Skeletal muscle tissue (tissue), 3 donors: ENCODE measurements at regions not wholly inside any gene's neighbourhood (a gene's known extent, or its start where the extent isn't known, plus 50 kb on each side); places are given as distances from the start of the nearest gene placed in this dataset.

Experiments
- H3K27ac ChIP-seq: one replicate; pipeline ENCODE4 v1.7.0; 2013; ENCODE audit warnings: mild to moderate bottlenecking, low read depth, low read length, inconsistent platforms
- H3K27me3 ChIP-seq, 3 donors: one replicate each; pipeline ENCODE4 v1.7.0; 2013; ENCODE audit warnings: low read length in 3 of 3; ENCODE audit not compliant: control insufficient read depth in 3 of 3, insufficient read depth in 3 of 3
- H3K36me3 ChIP-seq, 3 donors: one replicate each; pipeline ENCODE4 v1.7.0; 2013; ENCODE audit warnings: low read length in 3 of 3; ENCODE audit not compliant: control insufficient read depth in 3 of 3, insufficient read depth in 3 of 3
- H3K4me1 ChIP-seq, 3 donors: one replicate each; pipeline ENCODE4 v1.7.0; 2013; ENCODE audit warnings: low read length in 3 of 3, mild to moderate bottlenecking in 3 of 3; ENCODE audit not compliant: control insufficient read depth in 3 of 3, insufficient read depth in 3 of 3
- H3K4me3 ChIP-seq, 3 donors: one replicate each; pipeline ENCODE4 v1.7.0; 2013; ENCODE audit warnings: low read length in 3 of 3
- H3K9ac ChIP-seq, 3 donors: one replicate each; pipeline ENCODE4 v1.7.0; 2013; ENCODE audit warnings: low read length in 3 of 3, mild to moderate bottlenecking in 3 of 3, moderate library complexity in 2 of 3, low read depth in 1 of 3
- H3K9me3 ChIP-seq, 3 donors: one replicate each; pipeline ENCODE4 v1.7.0; 2013; ENCODE audit warnings: low read length in 3 of 3; ENCODE audit not compliant: control insufficient read depth in 3 of 3
- donor health status: Osteomylitis.

DNA sequence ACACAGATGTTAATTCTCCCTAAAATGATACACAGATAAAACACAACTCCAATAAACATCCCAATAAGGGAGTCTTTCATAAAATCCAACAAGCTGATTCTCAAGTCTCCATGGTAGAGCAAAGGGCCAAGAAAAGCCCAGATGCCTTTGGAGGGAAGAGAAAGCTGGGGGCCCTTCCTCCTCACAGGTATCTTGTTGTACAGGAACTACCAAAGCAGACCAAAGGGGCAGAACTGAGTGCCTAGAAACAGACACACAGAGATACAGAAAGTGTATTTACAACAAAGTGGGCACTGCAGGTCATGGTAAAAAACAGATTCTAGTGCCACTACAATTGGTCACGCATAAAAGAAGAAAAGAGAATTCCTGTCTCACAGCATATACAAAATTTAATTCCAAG, 87.2 kb upstream of the NSMCE3 start:
- peaks cover 0 to 3% (median 0%) of the 10 kb centered on the region in 3 donors for H3K27me3 ChIP-seq
- H3K36me3 ChIP-seq = no peaks in the 10 kb centered on the region
- no peaks in the 10 kb centered on the region for H3K4me1 ChIP-seq

DNA sequence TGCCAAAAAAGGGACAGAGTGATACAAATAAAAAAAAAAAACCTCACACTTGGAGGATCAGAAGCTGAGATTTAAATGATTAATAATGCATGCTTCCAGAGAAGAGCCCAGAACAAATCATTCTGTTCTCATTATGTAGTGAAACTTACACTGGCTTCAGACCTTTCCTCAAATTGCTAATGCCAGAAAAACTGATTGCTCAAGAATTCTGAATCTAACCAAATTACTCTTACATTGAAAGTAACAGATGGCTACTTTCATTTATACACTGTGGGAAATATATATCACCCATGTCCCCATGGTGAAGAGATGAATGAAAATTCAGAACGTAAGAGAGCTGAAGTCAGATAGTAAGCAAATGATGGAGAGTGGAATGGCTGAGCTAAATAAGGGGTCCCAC, 85.9 kb upstream of the NSMCE3 start:
- no peaks in the 10 kb centered on the region for H3K36me3 ChIP-seq
- peaks cover 0 to 3% (median 0%) of the 10 kb centered on the region in 3 donors for H3K27me3 ChIP-seq
- H3K4me3 ChIP-seq = no peak overlapping the region
- no peaks in the 10 kb centered on the region for H3K9me3 ChIP-seq
- H3K27ac ChIP-seq = no peak overlapping the region
- no peak overlapping the region for H3K9ac ChIP-seq
- no peaks in the 10 kb centered on the region for H3K4me1 ChIP-seq

More for the DNA sequence above, 87.2 kb upstream of the NSMCE3 start:
- Histone ChIP-seq H3K27ac (no peak overlapping the region), H3K9me3 (no peaks in the 10 kb centered on the region), H3K4me3 (no peak overlapping the region), H3K9ac (no peak overlapping the region)

DNA sequence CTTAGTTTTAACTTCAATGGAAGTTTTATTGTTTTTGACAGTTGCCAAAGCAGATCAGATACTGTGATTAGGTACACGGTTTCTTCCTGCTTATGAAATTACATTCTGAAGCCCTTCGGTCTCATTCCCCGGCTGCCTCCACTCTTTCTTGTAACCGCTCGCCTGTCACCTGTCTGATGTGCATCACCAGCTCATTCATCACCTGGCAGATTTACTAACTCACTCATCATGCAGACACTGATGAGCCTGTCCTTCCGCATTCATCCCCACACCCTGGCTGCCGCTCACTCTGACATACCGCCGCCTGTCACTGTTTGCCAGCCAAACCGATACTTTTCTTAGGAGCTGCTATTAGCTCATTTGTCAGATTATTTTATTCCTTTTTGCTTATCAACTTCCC, 82.8 kb upstream of the NSMCE3 start:
- Histone ChIP-seq H3K27me3 (peaks cover 0 to 8% (median 5%) of the 10 kb centered on the region in 3 donors), H3K4me1 (peaks cover 0 to 5% (median 0%) of the 10 kb centered on the region in 3 donors), H3K9me3 (no peaks in the 10 kb centered on the region), H3K27ac (no peak overlapping the region), H3K9ac (no peak overlapping the region), H3K4me3 (no peak overlapping the region), H3K36me3 (no peaks in the 10 kb centered on the region)

DNA sequence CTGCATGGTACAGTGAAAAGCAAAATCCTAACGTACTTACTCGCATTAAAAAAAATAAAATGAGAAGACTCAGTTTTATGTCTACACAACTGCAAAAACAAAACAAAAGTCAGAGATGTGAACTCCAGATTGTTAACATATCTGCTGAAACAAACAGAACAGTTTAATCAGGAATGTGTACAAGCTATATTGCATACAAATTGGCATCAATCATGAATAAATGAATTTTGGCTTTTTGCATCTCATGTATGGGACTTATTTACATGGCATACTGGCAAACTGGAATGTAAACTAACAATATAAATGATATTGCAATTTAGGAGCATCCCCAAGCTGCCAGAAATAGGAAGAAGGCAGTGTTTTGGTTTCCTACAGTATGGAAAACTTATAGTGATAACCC, 79.6 kb upstream of the NSMCE3 start:
- no peak overlapping the region for H3K4me3 ChIP-seq
- no peaks in the 10 kb centered on the region for H3K9me3 ChIP-seq
- no peak overlapping the region for H3K27ac ChIP-seq
- peaks cover 0 to 5% (median 0%) of the 10 kb centered on the region in 3 donors for H3K4me1 ChIP-seq
- H3K27me3 ChIP-seq = peaks cover 0 to 10% (median 5%) of the 10 kb centered on the region in 3 donors
- no peak overlapping the region for H3K9ac ChIP-seq
- no peaks in the 10 kb centered on the region for H3K36me3 ChIP-seq

DNA sequence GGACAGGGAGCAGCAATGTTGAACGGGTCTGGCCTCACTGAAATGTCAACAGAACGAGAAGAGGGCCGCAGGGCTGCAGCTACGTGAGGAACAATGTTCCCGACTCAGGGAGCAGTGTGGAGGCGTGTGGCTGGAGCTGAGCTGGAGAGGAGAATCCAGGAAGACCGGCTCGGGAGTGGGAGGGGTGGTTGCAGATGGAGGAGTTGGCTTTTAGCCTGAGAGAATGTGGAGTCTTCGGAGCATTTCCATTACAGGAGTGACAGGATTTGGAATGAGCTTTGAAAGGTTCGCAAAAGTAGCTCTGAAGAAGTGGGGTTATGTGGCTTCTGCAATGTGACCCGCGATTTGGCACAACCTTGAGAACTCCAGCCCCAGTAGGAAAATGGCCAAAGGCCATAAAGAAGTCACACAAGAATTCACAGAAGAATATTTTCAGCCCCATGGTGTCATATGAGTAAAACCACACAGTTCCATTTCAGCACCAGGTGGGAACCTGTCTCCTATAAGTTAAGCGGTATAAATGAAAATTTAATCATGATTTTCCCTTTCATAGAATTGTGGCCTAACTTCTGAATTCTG, 78.8 kb upstream of the NSMCE3 start:
- Histone ChIP-seq H3K4me3 (no peak overlapping the region), H3K27ac (no peak overlapping the region), H3K4me1 (peaks cover 0 to 5% (median 0%) of the 10 kb centered on the region in 3 donors), H3K9ac (no peak overlapping the region), H3K9me3 (no peaks in the 10 kb centered on the region), H3K36me3 (no peaks in the 10 kb centered on the region), H3K27me3 (peaks cover 0 to 7% (median 5%) of the 10 kb centered on the region in 3 donors)

DNA sequence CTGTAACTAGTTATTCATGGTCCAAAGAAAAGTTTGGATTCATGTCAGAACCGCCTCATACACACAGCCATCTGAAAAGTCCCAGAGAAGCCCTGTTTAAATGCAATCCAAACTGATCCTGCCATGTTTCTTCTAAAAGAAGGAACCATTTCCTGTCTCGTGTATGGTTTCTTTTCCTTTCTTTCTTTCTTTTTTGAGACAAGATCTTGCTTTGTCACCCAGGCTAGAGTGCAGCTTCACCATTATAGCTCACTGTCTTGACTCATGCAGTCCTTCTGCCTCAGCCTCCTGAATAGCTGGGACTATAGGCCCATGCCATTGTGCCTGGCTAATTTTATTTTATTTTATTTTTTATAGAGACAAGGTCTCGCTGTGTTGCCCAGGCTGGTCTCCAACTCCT, 77.4 kb upstream of the NSMCE3 start:
- no peak overlapping the region for H3K9ac ChIP-seq
- peaks cover 0 to 7% (median 5%) of the 10 kb centered on the region in 3 donors for H3K27me3 ChIP-seq
- no peaks in the 10 kb centered on the region for H3K9me3 ChIP-seq
- H3K36me3 ChIP-seq = no peaks in the 10 kb centered on the region
- peaks cover 0 to 5% (median 0%) of the 10 kb centered on the region in 3 donors for H3K4me1 ChIP-seq
- H3K27ac ChIP-seq = no peak overlapping the region
- H3K4me3 ChIP-seq = no peak overlapping the region

DNA sequence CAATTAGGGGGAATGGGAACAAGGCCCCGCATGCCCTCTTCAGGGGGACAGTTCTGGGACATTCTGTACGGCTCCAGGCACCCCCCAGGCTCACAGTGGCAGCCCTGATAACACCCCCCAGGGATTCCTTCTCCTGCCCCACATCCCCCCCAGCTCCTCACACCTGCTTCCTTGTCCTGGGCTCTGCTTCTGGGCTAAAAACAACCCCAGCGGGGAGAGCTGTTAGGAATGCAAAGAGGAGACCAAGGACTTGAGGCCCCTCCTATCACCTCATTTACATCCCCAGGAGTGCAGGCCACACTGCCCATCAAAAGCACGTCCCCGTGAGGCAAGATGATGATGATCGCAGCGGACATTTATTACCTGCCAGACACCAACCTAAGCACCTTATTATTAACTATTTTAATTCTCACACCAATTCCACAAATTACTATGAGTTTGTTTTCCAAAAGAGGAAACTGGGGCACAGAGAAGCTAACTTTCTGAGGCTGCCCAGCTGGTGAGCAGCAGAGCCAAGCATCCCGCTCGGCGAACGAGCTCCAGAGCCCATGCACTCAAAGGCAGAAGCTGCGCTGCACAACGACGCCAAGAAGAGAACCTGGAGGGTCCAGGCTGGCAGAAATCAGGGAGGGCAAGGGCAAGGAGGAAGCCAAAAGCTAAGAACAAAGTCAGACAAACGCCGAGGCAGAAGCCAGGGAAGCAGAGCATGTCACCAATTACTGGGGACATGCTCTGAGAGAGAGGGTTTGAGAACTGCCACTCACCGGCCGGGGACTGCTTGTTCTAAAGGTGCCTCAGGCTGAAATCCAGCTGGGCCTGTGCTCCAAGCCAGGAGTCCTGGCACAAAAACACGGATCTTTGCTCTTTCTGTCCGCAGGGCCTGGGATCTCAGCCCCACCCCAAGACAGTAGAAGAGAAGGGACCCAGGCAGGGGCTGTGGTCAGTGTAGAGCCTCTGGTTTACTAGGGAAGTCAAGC, 76.2 kb upstream of the NSMCE3 start:
- H3K36me3 ChIP-seq = no peaks in the 10 kb centered on the region
- H3K4me3 ChIP-seq = no peak overlapping the region
- H3K9ac ChIP-seq = no peak overlapping the region
- H3K27ac ChIP-seq = no peak overlapping the region
- H3K4me1 ChIP-seq = peaks cover 0 to 5% (median 0%) of the 10 kb centered on the region in 3 donors
- H3K27me3 ChIP-seq = peaks cover 0 to 7% (median 5%) of the 10 kb centered on the region in 3 donors
- H3K9me3 ChIP-seq = peaks cover 0 to 2% (median 0%) of the 10 kb centered on the region in 3 donors

DNA sequence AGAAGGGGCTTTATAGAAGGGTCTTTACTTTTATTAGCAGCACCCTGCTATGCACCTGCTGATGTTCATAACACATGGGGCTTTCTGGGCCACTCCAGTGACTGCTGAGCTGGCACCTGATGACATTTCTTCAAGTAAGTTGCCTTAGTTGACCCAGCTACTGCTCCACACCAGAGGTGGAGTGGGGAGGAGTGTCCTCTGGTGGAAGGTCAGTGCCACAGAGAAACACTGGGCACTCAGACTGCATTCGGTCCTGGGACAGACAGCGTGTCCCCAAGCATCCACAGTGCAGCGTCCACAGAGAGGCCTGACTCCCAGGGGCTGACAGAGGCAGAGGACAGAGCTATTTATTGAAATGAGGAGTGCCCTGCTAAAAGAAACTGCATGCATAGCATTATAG, 74.9 kb upstream of the NSMCE3 start:
- peaks cover 0 to 2% (median 0%) of the 10 kb centered on the region in 3 donors for H3K9me3 ChIP-seq
- H3K4me1 ChIP-seq = peaks cover 0 to 5% (median 0%) of the 10 kb centered on the region in 3 donors
- H3K36me3 ChIP-seq = no peaks in the 10 kb centered on the region
- peaks cover 0 to 7% (median 5%) of the 10 kb centered on the region in 3 donors for H3K27me3 ChIP-seq
- no peak overlapping the region for H3K9ac ChIP-seq
- no peak overlapping the region for H3K4me3 ChIP-seq
- H3K27ac ChIP-seq = no peak overlapping the region

DNA sequence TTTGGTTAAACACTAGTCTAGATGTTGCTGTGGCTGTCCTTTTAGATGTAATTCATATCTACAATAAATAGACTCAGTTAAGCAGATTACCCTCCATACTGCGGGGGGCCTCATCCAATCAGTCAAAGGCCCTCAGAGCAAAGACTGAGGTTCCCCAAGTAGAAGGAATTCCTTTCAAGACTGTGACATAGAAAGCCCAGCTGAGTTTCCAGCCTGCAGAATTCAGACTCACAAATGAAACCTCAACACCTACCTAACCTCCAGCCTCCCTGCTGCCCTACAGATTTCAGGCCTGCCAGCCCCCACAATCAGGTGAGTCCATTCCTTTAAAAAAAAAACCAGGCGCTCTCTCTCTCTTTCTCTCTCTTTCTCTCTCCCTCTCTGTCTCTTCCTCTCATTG, 73.6 kb upstream of the NSMCE3 start:
- Histone ChIP-seq H3K4me1 (peaks cover 0 to 4% (median 0%) of the 10 kb centered on the region in 3 donors), H3K9ac (no peak overlapping the region), H3K27ac (no peak overlapping the region), H3K36me3 (no peaks in the 10 kb centered on the region), H3K4me3 (no peak overlapping the region), H3K9me3 (peaks cover 0 to 2% (median 0%) of the 10 kb centered on the region in 3 donors), H3K27me3 (peaks cover 0 to 7% (median 3%) of the 10 kb centered on the region in 3 donors)

DNA sequence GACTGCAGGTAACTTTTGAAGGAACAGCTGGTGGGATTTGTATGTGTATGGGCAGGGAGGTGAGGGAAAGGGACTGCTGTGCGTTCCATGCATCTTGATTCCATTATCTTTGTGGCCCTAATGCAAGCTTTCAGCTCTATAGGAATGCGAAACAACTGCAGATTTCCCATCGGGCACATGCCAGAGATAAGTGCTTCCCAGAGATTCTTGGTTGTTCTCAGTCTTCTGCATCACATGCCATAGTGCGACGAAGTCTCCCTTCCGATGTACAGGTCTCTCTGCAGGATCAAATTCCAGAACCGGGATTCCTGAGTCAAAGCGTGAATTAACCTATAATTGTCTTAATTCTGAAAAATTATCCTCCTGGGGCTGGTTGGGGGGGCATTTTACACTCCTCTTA, 72.6 kb upstream of the NSMCE3 start:
- Histone ChIP-seq H3K9ac (no peak overlapping the region), H3K4me3 (no peak overlapping the region), H3K36me3 (no peaks in the 10 kb centered on the region), H3K27ac (no peak overlapping the region), H3K9me3 (peaks cover 0 to 2% (median 0%) of the 10 kb centered on the region in 3 donors), H3K27me3 (peaks cover 0 to 2% (median 0%) of the 10 kb centered on the region in 3 donors), H3K4me1 (no peaks in the 10 kb centered on the region)
